ENCODE measurements at regions not wholly inside any gene's neighbourhood (a gene's known extent, or its start where the extent isn't known, plus 50 kb on each side); places are given as distances from the start of the nearest gene placed in this dataset.

DNA sequence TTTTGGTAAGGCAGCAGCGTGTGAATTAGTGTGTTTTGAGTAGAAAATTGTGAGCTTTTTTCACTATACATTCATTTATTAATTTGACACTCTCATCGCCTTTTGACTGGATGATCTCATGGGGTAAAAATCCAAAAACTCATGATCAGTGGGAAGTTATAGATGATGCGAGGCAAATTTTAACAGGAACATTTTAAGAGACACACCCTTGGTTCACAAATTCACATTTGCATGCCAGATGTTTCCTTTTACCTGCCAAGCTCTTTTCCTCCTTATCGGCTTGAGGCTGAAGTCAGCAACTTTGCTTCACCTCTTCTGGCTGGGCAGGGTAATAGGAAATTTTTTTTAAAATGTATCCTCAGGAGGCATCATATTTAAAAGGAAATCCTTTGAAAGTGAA, 318.0 kb upstream of the HS3ST1 start:
- no peaks in the 10 kb centered on the region for H3K79me2 ChIP-seq (ENCODE audit: insufficient read depth, low read length)
- no peaks in the 10 kb centered on the region for H3K36me3 ChIP-seq (replicated peaks in 1 of 2; ENCODE audit: control insufficient read depth in 1 of 2, insufficient read depth in 2 of 2, low read length in 2 of 2)
- Mint-ChIP-seq H3K9me3 (peaks cover 0 to 5% (median 2%) of the 10 kb centered on the region in 7 donors), H3K4me3 (no peak overlapping the region), H3K27ac (no peak overlapping the region), H3K4me1 (no peaks in the 10 kb centered on the region), H3K27me3 (ENCODE audit: low read depth in 3 of 3) (peaks cover 0 to 4% (median 0%) of the 10 kb centered on the region in 3 donors), H3K36me3 (no peaks in the 10 kb centered on the region)
- H2AFZ ChIP-seq (ENCODE audit: insufficient read depth, low read depth, low read length, poor library complexity, severe bottlenecking), result no peak overlapping the region
- no peaks in the 10 kb centered on the region for H4K20me1 ChIP-seq (ENCODE audit: insufficient read depth, low read length)
- WGBS (ENCODE audit: insufficient coverage), result no CpG with 5 or more reads among the region's 4 CpGs
- no peak for DNase-seq
- H3K27ac ChIP-seq (ENCODE audit: low read depth in 1 of 2, low read length in 2 of 2), result no peak overlapping the region
- intact Hi-C loops (cut with micrococcal nuclease), result no loop called here
- no peak overlapping the region for H3K4me3 ChIP-seq (replicated peaks in 1 of 3; ENCODE audit: low read depth in 2 of 3, low read length in 3 of 3)
- no peak overlapping the region for H3K9ac ChIP-seq (ENCODE audit: insufficient read depth, low read length, poor library complexity, severe bottlenecking)
- TF ChIP-seq, protein P1, sequence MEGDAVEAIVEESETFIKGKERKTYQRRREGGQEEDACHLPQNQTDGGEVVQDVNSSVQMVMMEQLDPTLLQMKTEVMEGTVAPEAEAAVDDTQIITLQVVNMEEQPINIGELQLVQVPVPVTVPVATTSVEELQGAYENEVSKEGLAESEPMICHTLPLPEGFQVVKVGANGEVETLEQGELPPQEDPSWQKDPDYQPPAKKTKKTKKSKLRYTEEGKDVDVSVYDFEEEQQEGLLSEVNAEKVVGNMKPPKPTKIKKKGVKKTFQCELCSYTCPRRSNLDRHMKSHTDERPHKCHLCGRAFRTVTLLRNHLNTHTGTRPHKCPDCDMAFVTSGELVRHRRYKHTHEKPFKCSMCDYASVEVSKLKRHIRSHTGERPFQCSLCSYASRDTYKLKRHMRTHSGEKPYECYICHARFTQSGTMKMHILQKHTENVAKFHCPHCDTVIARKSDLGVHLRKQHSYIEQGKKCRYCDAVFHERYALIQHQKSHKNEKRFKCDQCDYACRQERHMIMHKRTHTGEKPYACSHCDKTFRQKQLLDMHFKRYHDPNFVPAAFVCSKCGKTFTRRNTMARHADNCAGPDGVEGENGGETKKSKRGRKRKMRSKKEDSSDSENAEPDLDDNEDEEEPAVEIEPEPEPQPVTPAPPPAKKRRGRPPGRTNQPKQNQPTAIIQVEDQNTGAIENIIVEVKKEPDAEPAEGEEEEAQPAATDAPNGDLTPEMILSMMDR (IDR thresholded peaks at IDR 0.05), result no peak
- no peak overlapping the region for H3K4me2 ChIP-seq (replicated peaks; ENCODE audit: extremely low read depth, low read length, poor library complexity, severe bottlenecking)
- H3K4me1 ChIP-seq (ENCODE audit: control insufficient read depth in 1 of 2, insufficient read depth in 2 of 2, low read length in 2 of 2), result no peaks in the 10 kb centered on the region
- no peaks in the 10 kb centered on the region for H3K27me3 ChIP-seq (ENCODE audit: control insufficient read depth in 2 of 2, insufficient read depth in 2 of 2, low read length in 2 of 2)
- H3K9me3 ChIP-seq (replicated peaks in 1 of 2; ENCODE audit: control insufficient read depth in 1 of 2, insufficient read depth in 1 of 2, low read length in 2 of 2), result no peaks in the 10 kb centered on the region

DNA sequence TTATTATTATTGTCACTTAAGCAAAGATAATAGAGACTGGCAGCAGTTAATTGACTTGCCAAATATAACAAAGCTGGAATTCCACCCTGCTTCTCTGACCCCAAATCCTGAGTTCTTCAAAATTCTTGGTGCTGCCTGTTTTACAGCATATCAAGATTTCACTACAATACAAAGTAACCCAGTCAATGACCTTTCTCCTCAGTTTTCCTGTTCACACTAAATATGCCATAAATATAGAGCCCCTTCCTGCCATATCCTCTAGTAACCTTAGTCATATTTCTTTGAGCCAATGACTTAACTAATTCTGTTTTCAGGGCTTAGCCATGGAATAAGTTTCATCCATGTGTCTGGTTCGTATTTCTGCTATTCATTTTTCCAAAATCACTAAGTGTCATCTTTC, 315.3 kb upstream of the HS3ST1 start:
- Histone ChIP-seq H2AFZ (ENCODE audit: insufficient read depth, low read depth, low read length, poor library complexity, severe bottlenecking) (no peak overlapping the region), H3K4me1 (ENCODE audit: control insufficient read depth in 1 of 2, insufficient read depth in 2 of 2, low read length in 2 of 2) (no peaks in the 10 kb centered on the region), H3K4me2 (replicated peaks; ENCODE audit: extremely low read depth, low read length, poor library complexity, severe bottlenecking) (no peak overlapping the region), H3K9me3 (replicated peaks in 1 of 2; ENCODE audit: control insufficient read depth in 1 of 2, insufficient read depth in 1 of 2, low read length in 2 of 2) (no peaks in the 10 kb centered on the region), H3K9ac (ENCODE audit: insufficient read depth, low read length, poor library complexity, severe bottlenecking) (no peak overlapping the region), H3K27me3 (ENCODE audit: control insufficient read depth in 2 of 2, insufficient read depth in 2 of 2, low read length in 2 of 2) (no peaks in the 10 kb centered on the region), H3K79me2 (ENCODE audit: insufficient read depth, low read length) (no peaks in the 10 kb centered on the region), H3K36me3 (replicated peaks in 1 of 2; ENCODE audit: control insufficient read depth in 1 of 2, insufficient read depth in 2 of 2, low read length in 2 of 2) (no peaks in the 10 kb centered on the region), H3K27ac (ENCODE audit: low read depth in 1 of 2, low read length in 2 of 2) (no peak overlapping the region), H4K20me1 (ENCODE audit: insufficient read depth, low read length) (no peaks in the 10 kb centered on the region), H3K4me3 (replicated peaks in 1 of 3; ENCODE audit: low read depth in 2 of 3, low read length in 3 of 3) (no peak overlapping the region)
- TF ChIP-seq, protein P1 (IDR thresholded peaks at IDR 0.05), result no peak
- H3K27me3 Mint-ChIP-seq (ENCODE audit: low read depth in 3 of 3), result peaks cover 0 to 6% (median 0%) of the 10 kb centered on the region in 3 donors
- H3K4me1 Mint-ChIP-seq, result no peaks in the 10 kb centered on the region
- no CpG with 5 or more reads among the region's 1 CpG for WGBS (ENCODE audit: insufficient coverage)
- peaks cover 0 to 3% (median 2%) of the 10 kb centered on the region in 7 donors for H3K9me3 Mint-ChIP-seq
- no peak overlapping the region for H3K4me3 Mint-ChIP-seq
- no peak for DNase-seq
- H3K36me3 Mint-ChIP-seq, result no peaks in the 10 kb centered on the region
- intact Hi-C loops (cut with micrococcal nuclease), result no loop called here
- no peak overlapping the region for H3K27ac Mint-ChIP-seq
